GM21786 (cell line): ENCODE measurements at regions not wholly inside any gene's neighbourhood (a gene's known extent, or its start where the extent isn't known, plus 50 kb on each side); places are given as distances from the start of the nearest gene placed in this dataset.
A peak's percentile ranks its signal among the peaks of the same experiment; 100 is the strongest.
"Not testable (repeated sequence)": the region's sequence is repeated elsewhere in the genome, so short reads cannot be mapped to it uniquely, and the experiment has no call there.

Experiments used
- ATAC-seq: cut with Tn5 transposase; IDR thresholded peaks from one replicate; pipeline ENCODE4 v1.9.1; 2021; ENCODE audit not compliant: unreplicated experiment

DNA sequence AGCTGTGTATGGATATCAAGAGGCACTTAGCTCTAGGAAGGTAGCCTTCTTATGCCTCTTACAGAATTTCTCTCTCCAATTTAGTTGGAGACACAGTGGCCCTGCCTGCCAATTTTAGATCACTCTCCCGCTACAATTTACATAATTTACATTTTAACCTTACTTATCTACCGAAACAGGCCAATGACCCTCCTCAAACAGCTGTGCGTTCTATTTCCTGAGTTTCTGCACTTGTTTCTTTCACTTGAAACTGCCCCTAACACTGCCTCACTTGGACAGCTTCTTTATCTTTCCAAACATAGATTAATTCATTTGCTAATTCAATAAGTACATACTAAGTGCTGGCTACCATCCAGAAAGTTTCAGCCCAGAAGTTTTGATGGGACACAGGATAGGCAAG lies 52.9 kb upstream of the HDDC2 start:
- ATAC-seq = no peak

DNA sequence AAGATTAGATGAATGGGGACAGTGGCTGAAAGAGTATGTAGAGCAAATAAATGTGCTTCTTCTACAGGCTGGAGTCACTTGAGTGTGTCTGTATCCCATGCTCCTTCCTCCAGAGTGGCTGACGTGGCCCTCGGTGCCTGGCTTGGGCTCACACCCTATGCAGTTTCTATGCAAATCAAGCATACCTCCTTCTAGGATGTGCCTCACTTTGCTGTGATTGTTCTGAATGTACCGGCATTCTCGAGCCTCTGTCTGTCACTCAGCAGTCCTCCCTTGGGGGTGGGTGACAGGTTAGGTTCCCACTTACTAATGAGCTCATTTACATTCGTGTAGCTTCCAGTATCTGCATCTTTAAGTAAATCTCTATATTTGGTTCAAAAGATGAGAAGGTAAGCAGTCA lies 55.1 kb upstream of the HDDC2 start:
- peak; percentile 41 for ATAC-seq

DNA sequence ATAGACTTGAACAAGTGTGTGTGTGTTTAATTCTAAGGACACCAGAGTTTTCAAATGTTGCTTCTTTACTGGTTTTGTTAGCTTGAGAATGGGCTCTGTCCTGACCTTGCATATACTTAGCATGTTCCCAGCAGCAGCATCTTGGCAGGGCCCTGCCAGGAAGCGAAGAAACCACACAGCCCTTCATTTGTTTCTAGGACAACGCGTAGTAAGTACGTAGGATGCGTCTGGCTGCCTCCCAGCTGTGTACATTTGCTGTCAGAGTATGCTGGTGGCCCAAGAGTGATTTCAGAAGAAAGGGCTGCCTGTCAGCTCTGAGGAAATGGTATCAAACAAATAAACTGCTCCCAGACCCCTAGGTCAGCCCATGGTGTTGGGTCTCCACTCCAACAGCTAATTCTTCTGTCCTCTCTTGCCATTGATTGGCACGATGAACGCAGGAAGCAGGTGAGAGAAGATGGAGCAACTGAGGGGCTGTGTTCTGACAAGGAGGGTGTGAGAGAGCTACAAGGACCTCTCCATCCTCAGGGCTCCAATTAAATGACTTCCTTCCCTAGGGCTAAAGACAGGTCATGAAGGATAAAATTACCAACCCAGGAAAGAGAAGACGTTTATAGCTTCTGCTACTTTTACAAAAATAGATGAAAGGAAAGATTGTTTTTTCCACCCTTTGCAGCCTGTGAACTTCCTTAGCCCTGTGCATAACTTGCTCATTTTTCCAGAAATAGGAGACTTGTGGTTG lies 55.9 kb upstream of the HDDC2 start:
- peak; percentile 50 for ATAC-seq

DNA sequence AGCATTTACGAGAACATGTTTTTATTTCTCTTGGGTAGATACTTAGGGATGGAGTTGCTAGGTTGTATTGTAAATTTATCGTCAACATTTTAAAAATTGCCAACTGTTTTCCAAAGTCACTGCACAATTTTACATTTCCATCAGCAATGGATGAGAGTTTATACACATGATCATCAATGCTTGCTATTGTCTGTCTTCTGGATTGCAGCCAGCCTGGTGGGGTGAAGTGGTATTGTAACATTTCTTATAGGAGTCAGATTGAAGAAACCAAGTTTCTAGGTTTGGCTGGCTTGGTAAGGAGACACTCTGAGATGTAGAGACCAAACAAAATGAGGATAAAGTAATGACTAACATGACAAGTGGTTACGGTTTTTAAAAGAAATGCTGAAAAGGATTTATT lies 57.1 kb upstream of the HDDC2 start:
- ATAC-seq = no peak

DNA sequence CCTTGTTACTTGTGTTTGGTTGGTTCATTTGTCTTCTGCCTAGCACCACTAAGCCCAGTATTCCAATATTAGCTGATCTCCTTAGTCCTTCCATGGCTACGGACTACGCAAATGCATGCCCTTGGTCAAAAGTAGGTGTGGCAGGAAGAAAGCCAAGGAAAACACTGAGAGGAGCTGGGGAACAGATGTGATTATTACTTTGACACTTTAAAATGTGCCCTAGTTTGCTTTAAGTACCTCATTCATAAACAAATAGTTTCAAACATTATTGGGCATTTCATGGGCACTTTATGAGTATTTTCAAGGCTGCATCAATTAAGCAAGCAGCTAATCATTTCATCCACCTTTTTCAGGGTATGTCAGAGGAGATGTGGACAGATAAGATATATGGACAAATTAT lies 60.1 kb upstream of the HDDC2 start:
- no peak for ATAC-seq

DNA sequence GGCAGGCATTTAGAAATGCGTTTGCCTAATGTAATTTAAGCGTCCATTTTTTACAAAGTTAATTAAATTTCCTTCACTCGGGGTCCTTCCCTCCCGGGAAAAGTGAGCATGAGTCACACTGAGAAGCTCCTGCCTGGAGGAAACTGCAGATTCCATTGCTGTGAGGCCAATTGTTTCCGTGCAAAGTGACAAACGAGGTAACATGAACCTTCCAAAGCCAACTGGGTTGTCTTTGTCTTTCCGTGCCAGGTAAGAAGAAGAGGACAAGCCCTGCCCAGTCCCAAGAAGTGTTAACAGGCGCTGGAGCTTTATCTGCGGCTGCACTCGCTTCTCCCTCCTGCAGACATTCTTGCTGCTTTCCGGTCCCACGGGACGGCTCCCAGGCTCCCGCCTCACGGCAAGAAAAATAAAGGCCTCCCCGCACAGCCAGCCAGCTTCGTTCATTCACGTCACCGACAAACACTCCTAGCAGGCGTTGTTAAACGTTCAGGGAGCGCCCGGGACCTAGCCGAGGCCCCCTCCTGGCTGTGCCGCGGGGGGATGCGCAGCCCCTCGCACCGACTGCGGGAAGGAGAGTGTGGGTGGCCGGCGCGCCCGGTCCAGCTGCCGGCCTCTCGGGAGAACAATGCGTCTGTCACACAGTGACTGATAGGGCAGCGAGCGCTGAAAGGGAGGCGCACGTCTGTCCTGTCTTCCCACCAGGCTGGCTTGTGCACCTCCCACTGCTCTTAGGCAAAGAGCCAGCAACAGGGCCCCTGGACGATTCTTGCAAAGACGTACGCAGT lies 61.5 kb upstream of the HDDC2 start:
- ATAC-seq = no peak

DNA sequence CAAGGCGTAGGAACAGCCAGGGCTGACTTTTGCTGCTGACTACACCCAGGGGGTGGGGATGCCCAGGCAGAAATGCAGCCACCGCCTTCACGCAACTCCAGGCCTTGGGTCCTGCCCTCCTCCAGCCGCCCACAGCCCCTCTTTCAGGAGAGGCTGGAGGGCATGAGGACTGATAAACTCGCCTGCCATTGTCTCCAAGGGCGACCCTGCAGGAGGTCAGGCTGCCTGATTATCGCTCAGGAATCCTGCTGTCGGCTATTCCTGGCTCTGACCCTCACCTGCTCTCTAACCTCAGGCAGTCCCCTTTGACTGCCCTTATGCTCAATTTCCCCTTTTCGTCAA lies 62.0 kb upstream of the HDDC2 start:
- no peak for ATAC-seq

DNA sequence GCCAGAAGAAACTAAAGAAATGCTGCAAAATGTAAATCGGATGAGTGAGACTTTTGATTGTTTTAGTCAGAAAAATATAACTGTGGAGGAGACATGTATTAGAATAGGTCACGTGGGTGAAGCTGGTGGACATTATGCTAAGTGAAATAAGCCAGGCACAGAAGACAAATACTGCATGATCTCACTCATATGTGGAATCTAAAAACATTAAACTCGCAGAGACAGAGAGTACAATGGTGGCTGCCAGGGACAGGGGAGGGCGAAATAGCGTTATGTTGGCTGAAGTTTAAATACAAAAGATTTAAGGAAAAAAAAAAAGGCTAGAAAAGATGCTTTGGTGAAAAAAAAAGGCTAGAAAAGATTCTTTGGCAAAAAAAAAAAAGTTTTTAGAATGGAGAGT lies 63.5 kb upstream of the HDDC2 start:
- ATAC-seq = no peak

DNA sequence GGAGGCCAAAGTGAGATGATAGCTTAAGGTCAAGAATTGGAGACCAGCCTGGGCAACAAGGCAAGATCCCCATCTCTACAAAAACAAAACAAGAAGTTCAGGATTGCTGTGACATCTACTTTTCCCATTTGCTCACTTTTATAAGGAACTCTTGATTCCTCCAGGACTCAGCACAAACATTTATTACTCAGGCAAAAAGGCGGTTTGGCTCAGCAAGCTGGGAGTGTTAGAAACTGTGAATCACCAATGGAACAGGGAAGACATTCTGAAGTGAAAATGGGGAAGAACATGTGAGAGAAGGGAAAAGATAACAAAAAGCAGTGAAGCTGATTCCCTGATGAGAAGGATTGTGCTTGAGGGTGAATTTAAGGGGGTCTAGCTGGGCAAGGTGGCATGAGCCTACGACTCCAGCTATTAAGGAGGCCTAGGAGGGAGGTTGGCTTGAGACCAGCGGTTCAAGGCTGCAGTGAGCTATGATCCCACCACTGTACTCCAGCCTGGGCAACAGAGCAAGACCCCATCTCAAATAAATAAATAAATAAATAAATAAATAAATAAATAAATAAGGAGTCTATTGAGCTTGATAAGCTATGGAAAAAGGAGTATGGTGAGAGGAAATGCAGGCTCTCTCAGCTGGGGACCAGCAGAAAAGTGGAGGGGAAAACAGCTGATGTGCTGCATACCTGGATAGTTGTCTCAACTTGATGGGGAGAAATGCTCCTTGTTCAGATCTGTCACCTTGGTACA lies 65.4 kb upstream of the HDDC2 start:
- no peak for ATAC-seq

DNA sequence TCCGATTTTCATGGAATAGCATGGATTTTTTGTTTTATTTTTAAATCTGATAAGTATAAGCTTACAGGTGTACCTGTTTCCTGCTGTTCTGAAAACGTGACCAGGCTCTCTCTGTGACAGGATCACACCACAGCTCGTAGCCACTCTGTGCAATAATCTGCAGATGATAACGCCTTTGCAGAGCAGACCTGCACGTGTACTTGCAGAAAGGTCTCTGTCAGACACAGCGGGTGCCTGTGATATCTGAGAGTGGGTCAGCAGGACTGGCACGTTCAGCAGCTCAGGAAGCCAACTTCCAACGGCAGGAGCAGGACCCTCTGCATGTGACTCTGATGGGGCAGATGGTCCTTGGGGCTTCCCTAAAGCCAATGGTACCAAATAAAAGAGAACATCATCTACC lies 68.6 kb upstream of the HDDC2 start:
- no peak for ATAC-seq

DNA sequence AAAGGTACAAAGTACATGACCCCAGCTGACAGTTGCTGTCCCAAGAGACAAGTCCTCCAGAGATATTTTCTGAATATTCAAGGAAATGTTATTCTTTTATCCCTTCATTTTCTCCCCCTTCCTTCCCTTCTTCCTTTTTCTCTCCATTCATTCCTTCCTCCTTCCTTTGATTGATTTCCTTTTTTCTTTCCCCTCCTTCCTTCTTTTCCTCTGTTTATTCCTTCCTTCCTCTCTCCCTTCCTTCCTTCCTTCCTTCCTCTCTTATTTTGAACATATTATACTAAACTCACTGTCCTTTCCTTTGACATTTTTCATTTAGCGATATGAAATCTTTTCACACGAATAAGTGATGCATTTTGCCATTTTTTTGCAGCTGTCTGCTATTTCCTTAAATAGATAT lies 73.2 kb upstream of the HDDC2 start:
- no peak for ATAC-seq

DNA sequence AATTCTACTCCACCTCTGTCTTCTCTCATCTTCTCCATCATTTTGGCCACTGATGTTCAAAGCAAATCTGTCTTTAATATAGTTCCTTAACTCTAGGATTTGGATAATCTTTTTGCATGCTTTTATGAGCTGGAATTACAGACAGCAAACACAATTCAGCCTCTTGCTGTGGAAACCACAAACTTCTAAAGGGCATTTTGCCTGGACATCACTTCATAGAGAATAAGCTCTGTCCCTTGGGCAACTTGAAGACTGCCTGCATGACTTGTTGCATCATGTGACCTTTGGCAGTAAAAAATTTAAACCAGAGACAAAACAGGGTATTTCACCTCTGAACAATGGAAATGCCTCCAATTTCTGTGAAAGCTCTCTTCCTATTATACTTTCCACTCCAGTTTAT lies 74.1 kb upstream of the HDDC2 start:
- ATAC-seq = no peak

DNA sequence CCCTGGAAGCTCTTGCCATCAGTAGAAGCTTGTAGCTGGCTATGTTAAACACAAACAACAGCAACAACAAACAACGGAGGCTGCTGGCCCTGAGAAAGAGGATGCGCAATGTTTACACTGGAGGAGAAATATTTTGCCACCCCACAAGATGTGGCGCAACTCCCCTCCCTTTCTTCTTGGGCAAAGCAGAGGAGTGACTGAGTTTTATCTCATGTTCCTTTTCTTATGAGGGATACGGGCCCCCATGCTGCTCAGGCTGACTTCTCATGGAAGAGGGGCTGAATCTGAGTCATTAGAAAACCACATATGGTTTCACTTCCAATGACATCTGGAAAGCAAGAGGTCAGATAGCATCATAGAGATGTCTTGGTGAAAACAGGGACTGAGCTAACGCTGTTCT lies 75.9 kb upstream of the HDDC2 start:
- ATAC-seq = no peak

DNA sequence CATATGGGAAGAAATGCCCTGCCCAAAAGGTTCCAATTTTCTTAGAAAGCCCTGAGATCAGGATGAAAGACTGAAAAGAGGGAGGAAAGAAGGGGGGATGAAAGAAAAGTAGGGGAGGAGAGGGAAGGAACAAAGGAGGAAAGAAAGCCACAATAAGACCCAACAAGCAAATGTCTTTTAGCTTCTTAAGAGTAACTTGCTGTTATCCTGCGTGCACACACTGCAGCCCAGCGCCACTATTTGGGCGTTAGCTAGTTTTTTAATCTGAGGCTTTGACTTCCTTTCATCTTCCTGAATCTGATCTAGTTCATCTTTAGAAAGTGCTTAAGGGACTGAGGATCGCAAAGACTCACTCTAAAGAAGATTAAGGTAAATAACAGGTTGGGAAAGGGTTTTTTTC lies 77.4 kb upstream of the HDDC2 start:
- no peak for ATAC-seq

DNA sequence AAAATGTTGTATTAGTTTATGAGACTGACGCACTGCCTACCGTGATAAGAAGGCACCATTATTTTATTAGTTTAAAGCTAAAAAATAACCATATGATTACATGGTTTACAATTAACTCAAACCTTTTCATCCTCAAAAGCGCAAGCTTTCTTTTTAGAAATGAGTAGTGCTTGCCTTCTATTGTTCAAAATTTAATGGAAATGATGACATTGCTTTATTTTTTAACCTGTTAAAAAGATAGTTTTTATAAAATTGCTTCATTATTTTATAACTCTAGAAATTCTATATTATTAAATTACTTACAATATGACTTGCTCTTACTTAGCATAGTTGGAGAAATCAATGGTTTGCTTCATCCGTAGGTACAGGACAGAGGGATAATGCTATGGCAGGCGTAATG lies 78.7 kb upstream of the HDDC2 start:
- ATAC-seq = no peak

DNA sequence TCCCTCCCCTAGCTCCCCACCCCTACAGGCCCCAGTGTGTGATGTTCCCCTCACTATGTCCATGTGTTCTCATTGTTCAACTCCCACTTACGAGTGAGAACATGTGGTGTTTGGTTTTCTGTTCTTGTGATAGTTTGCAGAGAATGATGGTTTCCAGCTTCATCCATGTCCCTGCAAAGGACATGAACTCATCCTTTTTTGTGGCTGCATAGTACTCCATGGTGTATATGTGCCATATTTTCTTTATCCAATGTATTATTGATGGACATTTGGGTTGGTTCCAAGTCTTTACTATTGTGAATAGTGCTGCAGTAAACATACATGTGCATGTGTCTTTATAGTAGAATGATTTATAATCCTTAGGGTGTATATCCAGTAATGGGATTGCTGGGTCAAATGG lies 84.6 kb upstream of the HDDC2 start:
- not testable (repeated sequence) for ATAC-seq

DNA sequence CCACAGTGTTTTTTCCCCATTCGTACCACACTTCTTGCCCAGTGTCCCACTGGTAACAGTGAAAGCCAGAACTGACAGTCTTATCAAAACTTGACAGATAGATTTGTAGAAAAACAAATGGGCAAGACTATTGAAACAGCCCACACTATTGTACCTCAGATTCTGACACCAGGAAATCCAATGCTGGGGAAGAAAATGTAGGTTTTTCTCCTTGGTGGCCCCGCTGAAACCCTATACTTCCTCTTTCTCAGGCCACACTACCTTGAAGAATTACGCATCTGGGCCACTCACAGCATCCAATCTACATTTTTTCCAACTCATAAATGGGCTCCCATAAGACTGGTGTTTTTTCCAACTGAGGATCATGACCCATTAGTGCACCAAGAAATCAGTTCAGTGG lies 90.9 kb upstream of the HDDC2 start:
- peak; percentile 59 for ATAC-seq

DNA sequence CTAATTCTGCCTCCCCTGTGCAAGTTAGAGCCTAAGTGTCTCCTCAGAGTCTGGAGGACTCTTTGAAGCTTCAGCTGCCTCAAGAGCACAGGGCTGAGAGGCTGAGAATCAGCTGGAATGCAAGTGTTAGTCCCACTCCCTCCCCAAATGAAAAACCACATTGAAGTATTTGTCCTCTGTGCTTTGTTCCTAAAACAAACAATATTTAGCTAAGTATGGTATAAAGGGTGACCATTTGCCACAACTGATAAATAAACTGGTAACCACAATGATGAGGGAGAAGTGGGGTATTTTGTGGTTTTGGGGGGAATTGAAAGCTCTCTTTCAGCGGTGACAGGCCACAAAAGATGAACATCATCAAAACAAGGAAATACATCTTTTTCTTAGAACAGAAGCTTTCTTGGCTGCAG lies 91.7 kb upstream of the HDDC2 start:
- peak; percentile 60 for ATAC-seq

DNA sequence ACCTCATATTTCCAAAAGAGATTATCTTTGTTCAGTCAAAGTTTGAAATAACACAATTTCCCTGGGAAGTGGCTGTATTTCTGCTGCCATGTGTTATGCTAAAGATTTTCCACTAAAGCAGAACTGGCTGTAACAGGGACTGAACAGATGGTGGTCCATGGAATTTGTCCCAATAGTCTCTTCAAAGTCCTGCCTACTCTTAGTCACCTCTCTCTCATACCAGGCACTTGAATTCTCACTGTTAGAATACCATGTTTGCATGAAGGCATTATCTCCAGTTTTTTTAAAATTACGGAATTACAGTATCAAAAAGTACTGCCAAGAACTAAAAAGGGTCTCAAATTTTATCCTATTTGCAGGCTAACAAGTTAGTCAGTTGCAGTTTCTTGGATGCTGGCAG lies 105.0 kb upstream of the HDDC2 start:
- no peak for ATAC-seq

DNA sequence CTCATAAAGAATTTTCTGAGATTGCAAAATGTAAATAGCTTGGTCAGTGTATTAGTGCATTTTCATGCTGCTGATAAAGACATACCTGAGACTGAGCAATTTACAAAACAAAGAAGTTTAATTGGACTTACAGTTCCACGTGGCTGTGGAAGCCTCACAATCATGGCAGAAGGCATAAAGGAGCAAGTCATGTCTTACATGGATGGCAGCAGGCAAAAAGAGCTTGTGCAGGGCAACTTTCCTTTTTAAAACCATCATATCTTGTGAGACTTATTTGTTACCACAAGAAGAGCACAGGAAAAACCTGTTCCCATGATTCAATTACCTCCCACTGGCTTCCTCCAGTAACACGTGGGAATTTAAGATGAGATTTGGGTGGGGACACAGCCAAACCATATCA lies 112.7 kb upstream of the HDDC2 start:
- no peak for ATAC-seq

DNA sequence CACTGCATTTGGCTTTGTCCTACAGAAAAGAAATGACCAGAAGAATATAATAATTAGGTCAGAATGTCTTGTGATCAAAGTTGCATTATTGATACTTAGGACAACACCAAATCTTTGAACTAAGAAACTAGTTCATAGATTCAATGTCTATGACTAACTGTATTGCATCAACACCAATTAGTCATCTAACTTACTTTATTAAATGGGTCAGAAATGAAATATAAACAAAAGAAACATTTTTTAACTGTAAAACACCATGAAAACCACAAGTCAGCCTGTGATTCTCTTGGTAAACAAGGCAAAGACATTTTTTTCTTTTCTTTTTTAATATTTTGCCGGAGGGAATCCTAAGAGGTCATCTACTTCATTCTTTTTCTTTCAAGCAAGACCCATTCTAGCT lies 114.1 kb upstream of the HDDC2 start:
- no peak for ATAC-seq

DNA sequence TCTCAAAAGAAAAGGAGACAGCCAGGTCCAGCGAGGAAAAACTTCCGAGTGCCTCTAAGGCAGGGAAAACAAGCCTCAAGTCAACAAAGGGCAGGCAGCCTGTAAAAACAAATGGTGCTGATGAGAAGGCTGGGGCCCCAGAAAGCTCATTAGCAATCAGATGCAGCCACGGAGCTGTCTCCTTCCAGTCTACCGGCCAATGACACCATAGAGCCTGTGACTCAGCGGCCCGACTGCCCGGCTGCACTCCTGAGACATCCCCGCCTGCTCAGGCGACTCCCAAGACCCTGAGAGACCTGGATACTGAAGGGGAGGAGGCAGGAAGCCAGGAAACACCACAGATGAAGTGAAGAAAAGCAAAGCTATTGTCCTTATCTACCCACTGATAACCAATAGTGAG lies 120.1 kb upstream of the HDDC2 start:
- ATAC-seq = no peak
